ENCODE measurements at regions not wholly inside any gene's neighbourhood (a gene's known extent, or its start where the extent isn't known, plus 50 kb on each side); places are given as distances from the start of the nearest gene placed in this dataset.
A peak's percentile ranks its signal among the peaks of the same experiment; 100 is the strongest.
"Not testable (repeated sequence)": the region's sequence is repeated elsewhere in the genome, so short reads cannot be mapped to it uniquely, and the experiment has no call there.

GRCh38 chrX:131675596-131676194 is 131.8 kb downstream of the OR13H1 start:
- Histone ChIP-seq H3K27me3 (peaks cover 0 to 3% of the 10 kb centered on the region in 2 donors), H3K4me1 (no peaks in the 10 kb centered on the region), H3K27ac (no peak overlapping the region), H3K9me3 (no peaks in the 10 kb centered on the region), H3K4me3 (no peak overlapping the region), H3K36me3 (no peaks in the 10 kb centered on the region)
- peak in 1 of 4 donors; percentile 10 for DNase-seq
- ATAC-seq, result peak; percentile 46
- intact Hi-C loops (cut with DNase I), result no loop called here
- peak in 1 of 2 donors; percentile 46 for TF ChIP-seq CTCF (IDR thresholded peaks at IDR 0.05)

- Histone ChIP-seq H3K27ac (no peak overlapping the region), H3K27me3 (peaks cover 0 to 3% of the 10 kb centered on the region in 2 donors), H3K9me3 (no peaks in the 10 kb centered on the region), H3K36me3 (no peaks in the 10 kb centered on the region), H3K4me3 (no peak overlapping the region), H3K4me1 (no peaks in the 10 kb centered on the region)
- intact Hi-C loops (cut with DNase I), result no loop called here
- DNase-seq (peak in 1 of 4 donors; percentile 42), ATAC-seq (peak; percentile 82)
- peak in 1 of 2 donors; percentile 53 for TF ChIP-seq CTCF (IDR thresholded peaks at IDR 0.05)
Measured at GRCh38 chrX:131677655-131678628, 134.1 kb downstream of the OR13H1 start.

- ATAC-seq; H3K4me1 ChIP-seq; H3K4me3 ChIP-seq; H3K36me3 ChIP-seq; DNase-seq; H3K27ac ChIP-seq; H3K9me3 ChIP-seq; intact Hi-C loops (cut with DNase I): not testable (repeated sequence)
- peaks cover 0 to 12% of the 10 kb centered on the region in 2 donors for H3K27me3 ChIP-seq
Measured at GRCh38 chrX:131682735-131683134, 138.9 kb downstream of the OR13H1 start.

GRCh38 chrX:131693359-131693758 is 149.5 kb downstream of the OR13H1 start:
- DNase-seq (no peak), ATAC-seq (no peak)
- Histone ChIP-seq H3K4me1 (no peaks in the 10 kb centered on the region), H3K36me3 (no peaks in the 10 kb centered on the region), H3K4me3 (no peak overlapping the region), H3K27me3 (peaks cover 0 to 11% of the 10 kb centered on the region in 2 donors), H3K9me3 (no peaks in the 10 kb centered on the region), H3K27ac (no peak overlapping the region)
- no peak for TF ChIP-seq CTCF (IDR thresholded peaks at IDR 0.05)
- intact Hi-C loops (cut with DNase I), result no loop called here

- H3K9me3 ChIP-seq; H3K4me1 ChIP-seq; H3K27me3 ChIP-seq; H3K36me3 ChIP-seq; H3K4me3 ChIP-seq; intact Hi-C loops (cut with DNase I); ATAC-seq; DNase-seq; H3K27ac ChIP-seq: not testable (repeated sequence)
Measured at GRCh38 chrX:131696989-131697388, 153.1 kb downstream of the OR13H1 start.

GRCh38 chrX:131703646-131704045 is 159.8 kb downstream of the OR13H1 start:
- no peaks in the 10 kb centered on the region for H3K36me3 ChIP-seq
- ATAC-seq (no peak), DNase-seq (no peak)
- intact Hi-C loops (cut with DNase I), result no loop called here
- no peaks in the 10 kb centered on the region for H3K9me3 ChIP-seq
- no peaks in the 10 kb centered on the region for H3K27me3 ChIP-seq
- H3K27ac ChIP-seq, result no peak overlapping the region
- no peaks in the 10 kb centered on the region for H3K4me1 ChIP-seq
- no peak for TF ChIP-seq CTCF (IDR thresholded peaks at IDR 0.05)
- no peak overlapping the region for H3K4me3 ChIP-seq
